K562 (cell line): ENCODE measurements at regions not wholly inside any gene's neighbourhood (a gene's known extent, or its start where the extent isn't known, plus 50 kb on each side); places are given as distances from the start of the nearest gene placed in this dataset.

Experiments
- CHD4 ChIP-seq: fragments of 200-600 bp; sonication (generic); IDR thresholded peaks from 3 replicates; pipeline ENCODE4 v1.6.1; 2012; ENCODE audit warnings: low read depth, mild to moderate bottlenecking, mixed read lengths, low read length, inconsistent platforms; ENCODE audit not compliant: insufficient read depth, insufficient replicate concordance, poor library complexity, severe bottlenecking
- FUS ChIP-seq: fragments of 200-400 bp; formaldehyde crosslinking; optimal IDR thresholded peaks from 2 replicates; pipeline ENCODE3; 2017; ENCODE audit warnings: low read depth, low read length
- LEF1 ChIP-seq: fragments of 450-650 bp; IDR thresholded peaks from 2 replicates; pipeline ENCODE4 v1.6.1; 2016; ENCODE audit warnings: mild to moderate bottlenecking
- STAT5B ChIP-seq: fragments of 250-450 bp; sonication (Bioruptor Pico); IDR thresholded peaks from 2 replicates; pipeline ENCODE4 v1.8.0; 2021; ENCODE audit warnings: mild to moderate bottlenecking, inconsistent platforms
- ZBTB33 ChIP-seq: sonication (generic); formaldehyde crosslinking; IDR thresholded peaks from 2 replicates; pipeline ENCODE4 v1.8.1; 2023; ENCODE audit warnings: mild to moderate bottlenecking, missing genetic modification reagents
- TF ChIP-seq, protein P1 (sequence below): fragments of 250-450 bp; sonication (Bioruptor Pico); IDR thresholded peaks from 2 replicates; pipeline ENCODE4 v1.4.0; 2020
- TF ChIP-seq, protein P2 (sequence below), 3 experiments: IDR thresholded peaks in 2 of 3; conservative IDR thresholded peaks in 1 of 3; 2 replicates each; pipeline ENCODE4 v1.5.1; 2011 to 2012; ENCODE audit warnings: low read length in 3 of 3, mild to moderate bottlenecking in 3 of 3, control low read depth in 2 of 3, improper control_type of control experiment in 1 of 3, inconsistent platforms in 1 of 3, low read depth in 1 of 3, mixed read lengths in 1 of 3, moderate library complexity in 1 of 3; ENCODE audit not compliant: insufficient read depth in 2 of 3

- no peak for TF ChIP-seq STAT5B (CRISPR knock-in tag)
- no peak for TF ChIP-seq ZBTB33 (CRISPR knock-in tag)
- TF ChIP-seq, protein P1, sequence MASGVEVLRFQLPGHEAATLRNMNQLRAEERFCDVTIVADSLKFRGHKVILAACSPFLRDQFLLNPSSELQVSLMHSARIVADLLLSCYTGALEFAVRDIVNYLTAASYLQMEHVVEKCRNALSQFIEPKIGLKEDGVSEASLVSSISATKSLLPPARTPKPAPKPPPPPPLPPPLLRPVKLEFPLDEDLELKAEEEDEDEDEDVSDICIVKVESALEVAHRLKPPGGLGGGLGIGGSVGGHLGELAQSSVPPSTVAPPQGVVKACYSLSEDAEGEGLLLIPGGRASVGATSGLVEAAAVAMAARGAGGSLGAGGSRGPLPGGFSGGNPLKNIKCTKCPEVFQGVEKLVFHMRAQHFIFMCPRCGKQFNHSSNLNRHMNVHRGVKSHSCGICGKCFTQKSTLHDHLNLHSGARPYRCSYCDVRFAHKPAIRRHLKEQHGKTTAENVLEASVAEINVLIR (CRISPR knock-in tag): no peak
- TF ChIP-seq FUS: no peak
- no peak for TF ChIP-seq CHD4
- TF ChIP-seq, protein P2, sequence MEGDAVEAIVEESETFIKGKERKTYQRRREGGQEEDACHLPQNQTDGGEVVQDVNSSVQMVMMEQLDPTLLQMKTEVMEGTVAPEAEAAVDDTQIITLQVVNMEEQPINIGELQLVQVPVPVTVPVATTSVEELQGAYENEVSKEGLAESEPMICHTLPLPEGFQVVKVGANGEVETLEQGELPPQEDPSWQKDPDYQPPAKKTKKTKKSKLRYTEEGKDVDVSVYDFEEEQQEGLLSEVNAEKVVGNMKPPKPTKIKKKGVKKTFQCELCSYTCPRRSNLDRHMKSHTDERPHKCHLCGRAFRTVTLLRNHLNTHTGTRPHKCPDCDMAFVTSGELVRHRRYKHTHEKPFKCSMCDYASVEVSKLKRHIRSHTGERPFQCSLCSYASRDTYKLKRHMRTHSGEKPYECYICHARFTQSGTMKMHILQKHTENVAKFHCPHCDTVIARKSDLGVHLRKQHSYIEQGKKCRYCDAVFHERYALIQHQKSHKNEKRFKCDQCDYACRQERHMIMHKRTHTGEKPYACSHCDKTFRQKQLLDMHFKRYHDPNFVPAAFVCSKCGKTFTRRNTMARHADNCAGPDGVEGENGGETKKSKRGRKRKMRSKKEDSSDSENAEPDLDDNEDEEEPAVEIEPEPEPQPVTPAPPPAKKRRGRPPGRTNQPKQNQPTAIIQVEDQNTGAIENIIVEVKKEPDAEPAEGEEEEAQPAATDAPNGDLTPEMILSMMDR (IDR thresholded peaks at IDR 0.05 in 2 of 3, conservative IDR thresholded peaks at IDR 0.05 in 1 of 3; ENCODE audit: insufficient read depth in 2 of 3, low read depth in 1 of 3, low read length in 3 of 3): no peak
- no peak for TF ChIP-seq LEF1
Observed at GRCh38 chr10:94205396-94205831, 157.3 kb downstream of the NOC3L start.
